Upper lobe of right lung (tissue), 1 donor: ENCODE measurements at regions not wholly inside any gene's neighbourhood (a gene's known extent, or its start where the extent isn't known, plus 50 kb on each side); places are given as distances from the start of the nearest gene placed in this dataset.

Experiments used
- ATAC-seq: fragments of 200-7000 bp; cut with Tn5 transposase; one replicate; pipeline ENCODE4 v1.9.1; 2020; ENCODE audit warnings: mild to moderate bottlenecking, moderate library complexity
- DNase-seq: peaks from one replicate; pipeline ENCODE4 v3.0.0-alpha.2; 2020
- H3K27ac ChIP-seq: fragments of 200-600 bp; one replicate; pipeline ENCODE4 v1.8.0; 2022
- H3K27me3 ChIP-seq: fragments of 200-600 bp; one replicate; pipeline ENCODE4 v1.8.0; 2022; ENCODE audit warnings: mild to moderate bottlenecking
- H3K36me3 ChIP-seq: fragments of 200-600 bp; one replicate; pipeline ENCODE4 v1.8.0; 2022
- H3K4me1 ChIP-seq: fragments of 200-600 bp; one replicate; pipeline ENCODE4 v1.8.0; 2022
- H3K4me3 ChIP-seq: fragments of 200-600 bp; one replicate; pipeline ENCODE4 v1.8.0; 2022; ENCODE audit warnings: mild to moderate bottlenecking
- H3K9me3 ChIP-seq: fragments of 200-600 bp; one replicate; pipeline ENCODE4 v1.8.0; 2022
- CTCF ChIP-seq: fragments of 200-600 bp; IDR thresholded peaks from one replicate; pipeline ENCODE4 v1.8.0; 2022; ENCODE audit warnings: antibody characterized with exemption
- intact Hi-C: fragments of 100-400 bp; cut with DNase I; formaldehyde crosslinking; loops from one replicate; pipeline ENCODE4 v1.11.0; 2022
- donor health status: DM: no; HTN: yes; CAD: no; lungs with severe emphysema.

GRCh38 chr1:82197606-82198005 lies 396.9 kb downstream of the ADGRL2 start:
- H3K4me1 ChIP-seq: no peaks in the 10 kb centered on the region
- no peak for TF ChIP-seq CTCF
- DNase-seq (no peak), ATAC-seq (no peak)
- no peaks in the 10 kb centered on the region for H3K9me3 ChIP-seq
- no peaks in the 10 kb centered on the region for H3K27me3 ChIP-seq
- intact Hi-C loops: no loop called here
- no peak overlapping the region for H3K4me3 ChIP-seq
- no peaks in the 10 kb centered on the region for H3K36me3 ChIP-seq
- no peak overlapping the region for H3K27ac ChIP-seq

- no peak overlapping the region for H3K4me3 ChIP-seq
- intact Hi-C loops: no loop called here
- no peaks in the 10 kb centered on the region for H3K27me3 ChIP-seq
- H3K4me1 ChIP-seq: no peaks in the 10 kb centered on the region
- DNase-seq (no peak), ATAC-seq (no peak)
- no peaks in the 10 kb centered on the region for H3K36me3 ChIP-seq
- no peaks in the 10 kb centered on the region for H3K9me3 ChIP-seq
- TF ChIP-seq CTCF: no peak
- no peak overlapping the region for H3K27ac ChIP-seq
Measured at GRCh38 chr1:82195245-82195644, 394.5 kb downstream of the ADGRL2 start.

- Histone ChIP-seq H3K9me3 (no peaks in the 10 kb centered on the region), H3K4me1 (no peaks in the 10 kb centered on the region), H3K4me3 (no peak overlapping the region), H3K36me3 (no peaks in the 10 kb centered on the region), H3K27me3 (no peaks in the 10 kb centered on the region), H3K27ac (no peak overlapping the region)
- TF ChIP-seq CTCF: no peak
- intact Hi-C loops: no loop called here
- DNase-seq (no peak), ATAC-seq (no peak)
Measured at GRCh38 chr1:82185084-82185483, 384.4 kb downstream of the ADGRL2 start.

DNA sequence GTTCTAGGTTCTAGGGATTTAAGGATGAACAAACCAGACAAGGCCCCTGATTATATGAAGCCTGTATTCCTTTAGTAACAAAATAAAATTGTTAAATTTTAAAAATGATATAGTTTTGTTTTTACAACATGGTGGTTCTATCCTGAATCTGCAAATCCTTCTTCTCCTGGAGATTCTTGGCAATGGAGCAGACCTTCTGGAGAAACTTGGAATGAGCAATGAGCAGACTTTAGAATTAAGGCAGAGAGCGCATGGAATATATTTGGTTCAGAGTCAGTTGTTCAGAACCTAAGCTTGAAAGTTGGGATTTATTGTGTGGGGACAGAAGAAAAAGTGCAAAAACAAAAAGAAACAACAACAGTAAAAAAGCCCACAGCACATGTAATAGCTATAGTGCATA lies 381.1 kb downstream of the ADGRL2 start:
- ATAC-seq (no peak), DNase-seq (no peak)
- H3K36me3 ChIP-seq: no peaks in the 10 kb centered on the region
- no peak for TF ChIP-seq CTCF
- H3K27ac ChIP-seq: no peak overlapping the region
- H3K4me3 ChIP-seq: no peak overlapping the region
- no peaks in the 10 kb centered on the region for H3K27me3 ChIP-seq
- no peaks in the 10 kb centered on the region for H3K4me1 ChIP-seq
- no peaks in the 10 kb centered on the region for H3K9me3 ChIP-seq
- intact Hi-C loops: no loop called here

GRCh38 chr1:82179131-82179530 lies 378.4 kb downstream of the ADGRL2 start:
- no peak for DNase-seq
- Histone ChIP-seq H3K4me1 (no peaks in the 10 kb centered on the region), H3K36me3 (no peaks in the 10 kb centered on the region), H3K4me3 (no peak overlapping the region), H3K9me3 (no peaks in the 10 kb centered on the region), H3K27ac (no peak overlapping the region), H3K27me3 (no peaks in the 10 kb centered on the region)
- TF ChIP-seq CTCF: no peak
- ATAC-seq: no peak
- intact Hi-C loops: no loop called here

GRCh38 chr1:82177192-82177591 lies 376.5 kb downstream of the ADGRL2 start:
- Histone ChIP-seq H3K4me1 (no peaks in the 10 kb centered on the region), H3K4me3 (no peak overlapping the region), H3K27me3 (no peaks in the 10 kb centered on the region), H3K9me3 (no peaks in the 10 kb centered on the region), H3K36me3 (no peaks in the 10 kb centered on the region), H3K27ac (no peak overlapping the region)
- DNase-seq (no peak), ATAC-seq (no peak)
- no peak for TF ChIP-seq CTCF
- intact Hi-C loops: no loop called here
